Heart right ventricle (tissue), 16 donors: ENCODE measurements at regions not wholly inside any gene's neighbourhood (a gene's known extent, or its start where the extent isn't known, plus 50 kb on each side); places are given as distances from the start of the nearest gene placed in this dataset.
"Not testable (repeated sequence)": the region's sequence is repeated elsewhere in the genome, so short reads cannot be mapped to it uniquely, and the experiment has no call there.

Source experiments
- ATAC-seq, 8 donors: fragments of 200-7000 bp; cut with Tn5 transposase; one replicate each; pipeline ENCODE4 v1.9.1; 2020; ENCODE audit warnings: mild to moderate bottlenecking in 8 of 8, moderate library complexity in 8 of 8, moderate number of reproducible peaks in 1 of 8
- DNase-seq, 2 donors: peaks; one replicate each; pipeline ENCODE4 v3.0.0-alpha.2; 2020
- H3K27ac ChIP-seq, 10 donors: fragments of 200-600 bp; sonication (generic) in 2 of 10; one replicate each; pipeline versions ENCODE4 v1.5.0 to v1.8.0; 2020 to 2022; ENCODE audit warnings: mild to moderate bottlenecking in 3 of 10
- H3K27me3 ChIP-seq, 7 donors: fragments of 200-600 bp; one replicate each; pipeline ENCODE4 v1.8.0; 2021 to 2022; ENCODE audit warnings: mild to moderate bottlenecking in 2 of 7
- H3K36me3 ChIP-seq, 9 donors: fragments of 200-600 bp; sonication (generic) in 1 of 9; one replicate each; pipeline versions ENCODE4 v1.5.0 to v1.8.0; 2020 to 2022; ENCODE audit warnings: mild to moderate bottlenecking in 2 of 9
- H3K4me1 ChIP-seq, 9 donors: fragments of 200-600 bp; sonication (generic) in 1 of 9; one replicate each; pipeline versions ENCODE4 v1.5.0 to v1.8.0; 2020 to 2022; ENCODE audit warnings: mild to moderate bottlenecking in 4 of 9
- H3K4me3 ChIP-seq, 10 donors: fragments of 200-600 bp; sonication (generic) in 2 of 10; one replicate each; pipeline versions ENCODE4 v1.5.0 to v1.8.0; 2020 to 2022; ENCODE audit warnings: mild to moderate bottlenecking in 7 of 10, moderate library complexity in 2 of 10
- H3K9me3 ChIP-seq, 11 donors: fragments of 200-600 bp in 10 of 11; sonication (generic) in 2 of 11; one replicate each; pipeline versions ENCODE4 v1.5.0 to v1.8.0; 2013 to 2022; ENCODE audit warnings: mild to moderate bottlenecking in 2 of 11, control low read depth in 1 of 11, moderate library complexity in 1 of 11
- WGBS, 2 donors: extraction: QIAGEN DNeasy Blood & Tissue Kit; methylation state at CpG; one replicate each; pipeline ENCODE4 v1.1.7; 2013; ENCODE audit warnings: inconsistent platforms in 1 of 2; 5-methylcytosine and 5-hydroxymethylcytosine counted together
- intact Hi-C, 10 donors: fragments of 100-400 bp; cut with DNase I; formaldehyde crosslinking; loops; one replicate each; pipeline versions ENCODE4 v1.11.1 to v1.14.2; 2022
- TF ChIP-seq, protein P1 (sequence below), 9 donors: fragments of 200-600 bp; sonication (generic) in 2 of 9; IDR thresholded peaks; one replicate each; pipeline versions ENCODE4 v1.5.0 to v1.8.0; 2021 to 2022; ENCODE audit warnings: antibody characterized with exemption in 9 of 9, mild to moderate bottlenecking in 5 of 9, moderate library complexity in 1 of 9
- donor health status: Arrhythmogenic right ventricular cardiomyopathy.
- donor health status: ischemic (EF 13 %, LVEDD 7.1; RV severe dilation, severe dysfunction).
- donor health status: healthy with polysubstance abuse.
- donor health status: DM: no; HTN: yes; CAD: no.
- donor health status: DM: no; HTN: no; CAD: no.
- donor health status: ischemic (EF 25% LVEDD 6.9; RV normal size, moderate dysfunction).
- donor health status: ischemic (EF 25% LVEDD 5.7; RV mildly dilated, moderate dysfunction).
- donor health status: healthy.
- donor health status: DM: yes; HTN: yes; CAD: no.
- donor health status: Ischemic cardiomyopathy.
- donor health status: ischemic (EF 35%, LVEDD 5.7; RV mildly dilated, moderate dysfunction).
- donor health status: nonischemic (EF 11% LVEDD 7.7; RV severe dilation, severe dysfunction).
- donor health status: DM: yes; HTN: yes; CAD: no.
- donor health status: PGD.
- donor health status: ischemic (EF 29% LVEDD 5.4; RV normal size, mild dysfunction).
- donor health status: nonischemic (EF 23%, LVEDD 6.1; RV moderate dilation, normal function).

- intact Hi-C loops, result no loop called here
- ATAC-seq (no peak), DNase-seq (no peak)
- TF ChIP-seq, protein P1, sequence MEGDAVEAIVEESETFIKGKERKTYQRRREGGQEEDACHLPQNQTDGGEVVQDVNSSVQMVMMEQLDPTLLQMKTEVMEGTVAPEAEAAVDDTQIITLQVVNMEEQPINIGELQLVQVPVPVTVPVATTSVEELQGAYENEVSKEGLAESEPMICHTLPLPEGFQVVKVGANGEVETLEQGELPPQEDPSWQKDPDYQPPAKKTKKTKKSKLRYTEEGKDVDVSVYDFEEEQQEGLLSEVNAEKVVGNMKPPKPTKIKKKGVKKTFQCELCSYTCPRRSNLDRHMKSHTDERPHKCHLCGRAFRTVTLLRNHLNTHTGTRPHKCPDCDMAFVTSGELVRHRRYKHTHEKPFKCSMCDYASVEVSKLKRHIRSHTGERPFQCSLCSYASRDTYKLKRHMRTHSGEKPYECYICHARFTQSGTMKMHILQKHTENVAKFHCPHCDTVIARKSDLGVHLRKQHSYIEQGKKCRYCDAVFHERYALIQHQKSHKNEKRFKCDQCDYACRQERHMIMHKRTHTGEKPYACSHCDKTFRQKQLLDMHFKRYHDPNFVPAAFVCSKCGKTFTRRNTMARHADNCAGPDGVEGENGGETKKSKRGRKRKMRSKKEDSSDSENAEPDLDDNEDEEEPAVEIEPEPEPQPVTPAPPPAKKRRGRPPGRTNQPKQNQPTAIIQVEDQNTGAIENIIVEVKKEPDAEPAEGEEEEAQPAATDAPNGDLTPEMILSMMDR (IDR thresholded peaks at IDR 0.05), result no peak
- Histone ChIP-seq H3K9me3 (no peaks in the 10 kb centered on the region), H3K27ac (no peak overlapping the region), H3K27me3 (no peaks in the 10 kb centered on the region), H3K4me1 (peaks cover 0 to 20% (median 7%) of the 10 kb centered on the region in 9 donors), H3K4me3 (no peak overlapping the region), H3K36me3 (no peaks in the 10 kb centered on the region)
- WGBS, 2 donors, result 15 to 17% methylated on average over 1 of the region's 1 CpG
These were observed 337.7 kb upstream of the CTSO start for GRCh38 chr4:156291317-156291716.

DNA sequence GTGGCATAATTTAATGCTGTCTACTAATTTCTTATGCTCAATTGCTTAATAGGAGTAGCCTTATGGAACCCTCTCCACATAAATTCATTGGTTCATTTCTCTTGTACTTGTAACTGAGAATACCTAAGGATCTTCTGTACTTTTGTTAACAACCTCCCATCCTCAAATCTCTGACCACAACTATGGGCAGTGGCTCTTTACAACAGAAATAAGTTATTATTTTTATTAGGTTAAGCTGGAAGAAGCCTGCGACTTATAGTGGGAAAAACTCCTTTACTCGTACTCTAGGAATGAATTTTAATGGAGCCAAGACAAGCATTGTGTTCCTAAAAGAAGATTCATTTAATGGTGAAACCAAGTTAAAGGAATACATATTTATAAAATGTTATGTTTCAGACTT lies 337.1 kb upstream of the CTSO start:
- Histone ChIP-seq H3K4me3 (no peak overlapping the region), H3K9me3 (no peaks in the 10 kb centered on the region), H3K27me3 (no peaks in the 10 kb centered on the region), H3K36me3 (no peaks in the 10 kb centered on the region), H3K4me1 (peaks cover 0 to 20% (median 7%) of the 10 kb centered on the region in 9 donors), H3K27ac (no peak overlapping the region)
- TF ChIP-seq, protein P1 (IDR thresholded peaks at IDR 0.05), result no peak
- DNase-seq (no peak), ATAC-seq (no peak)
- intact Hi-C loops, result no loop called here
- WGBS, 2 donors, result 68 to 70% methylated on average over 2 of the region's 2 CpGs

- 83 to 87% methylated on average over 18 to 19 of the region's 19 CpGs for WGBS, 2 donors
- H3K27me3 ChIP-seq, H3K4me3 ChIP-seq, intact Hi-C loops, H3K9me3 ChIP-seq, ATAC-seq, H3K36me3 ChIP-seq, DNase-seq, H3K27ac ChIP-seq: not testable (repeated sequence)
- peaks cover 0 to 20% (median 7%) of the 10 kb centered on the region in 9 donors for H3K4me1 ChIP-seq
These were observed 336.4 kb upstream of the CTSO start for GRCh38 chr4:156290026-156290425.

DNA sequence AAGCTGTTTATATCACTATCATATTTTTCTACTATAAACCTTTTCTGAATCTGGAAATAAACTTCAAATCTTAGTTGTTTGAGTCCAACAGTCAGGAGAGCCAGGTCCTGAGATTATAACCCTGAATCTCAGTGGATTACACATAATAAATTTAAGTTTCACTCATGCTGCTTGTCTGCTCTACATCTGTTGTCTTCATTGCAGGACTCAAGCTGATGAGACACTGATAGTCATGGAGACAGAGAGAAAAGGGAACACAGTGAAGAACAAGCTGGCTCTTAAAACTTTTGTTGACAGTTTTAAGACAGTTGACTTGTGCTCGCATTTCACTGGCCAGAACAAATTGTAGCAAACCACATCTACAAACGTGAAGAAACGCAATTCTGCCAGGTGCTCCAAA lies 327.0 kb upstream of the CTSO start:
- Histone ChIP-seq H3K36me3 (no peaks in the 10 kb centered on the region), H3K4me1 (no peaks in the 10 kb centered on the region), H3K27me3 (no peaks in the 10 kb centered on the region), H3K4me3 (no peak overlapping the region), H3K27ac (no peak overlapping the region), H3K9me3 (peaks cover 0 to 9% (median 0%) of the 10 kb centered on the region in 11 donors)
- WGBS, 2 donors, result 73 to 80% methylated on average over 3 of the region's 3 CpGs
- intact Hi-C loops, result no loop called here
- TF ChIP-seq, protein P1 (IDR thresholded peaks at IDR 0.05), result no peak
- DNase-seq, result no peak
- ATAC-seq, result no peak

GRCh38 chr4:156265407-156265806 lies 311.7 kb upstream of the CTSO start:
- Histone ChIP-seq H3K4me1 (no peaks in the 10 kb centered on the region), H3K9me3 (peaks cover 0 to 5% (median 0%) of the 10 kb centered on the region in 11 donors), H3K36me3 (no peaks in the 10 kb centered on the region), H3K27me3 (no peaks in the 10 kb centered on the region), H3K27ac (no peak overlapping the region), H3K4me3 (no peak overlapping the region)
- ATAC-seq, result no peak
- no peak for DNase-seq
- TF ChIP-seq, protein P1 (IDR thresholded peaks at IDR 0.05), result no peak
- intact Hi-C loops, result no loop called here
